GM21423 (cell line): ENCODE measurements at regions not wholly inside any gene's neighbourhood (a gene's known extent, or its start where the extent isn't known, plus 50 kb on each side); places are given as distances from the start of the nearest gene placed in this dataset.
"Not testable (repeated sequence)": the region's sequence is repeated elsewhere in the genome, so short reads cannot be mapped to it uniquely, and the experiment has no call there.

Experiments used
- ATAC-seq: cut with Tn5 transposase; IDR thresholded peaks from one replicate; pipeline ENCODE4 v1.9.1; 2021; ENCODE audit warnings: mild to moderate bottlenecking, moderate library complexity; ENCODE audit not compliant: unreplicated experiment

GRCh38 chr12:23141335-23141734, 516.4 kb downstream of the ETNK1 start:
- no peak for ATAC-seq

DNA sequence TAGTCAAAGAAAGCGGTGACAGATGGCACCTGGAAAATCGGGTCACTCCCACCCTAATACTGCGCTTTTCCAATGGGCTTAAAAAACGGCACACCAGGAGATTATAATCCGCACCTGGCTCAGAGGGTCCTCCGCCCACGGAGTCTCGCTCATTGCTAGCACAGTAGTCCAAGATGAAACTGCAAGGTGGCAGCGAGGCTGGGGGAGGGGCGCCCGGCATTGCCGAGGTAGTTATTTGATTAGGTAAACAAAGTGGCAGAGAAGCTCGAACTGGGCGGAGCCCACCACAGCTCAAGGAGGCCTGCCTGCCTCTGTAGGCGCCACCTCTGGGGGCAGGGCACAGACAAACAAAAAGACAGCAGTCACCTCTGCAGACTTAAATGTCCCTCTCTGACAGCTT, 521.1 kb downstream of the ETNK1 start:
- ATAC-seq: not testable (repeated sequence)

GRCh38 chr12:23168459-23168858, 543.5 kb downstream of the ETNK1 start:
- ATAC-seq: no peak

- no peak for ATAC-seq
These were observed 544.2 kb downstream of the ETNK1 start for GRCh38 chr12:23169012-23169695.

DNA sequence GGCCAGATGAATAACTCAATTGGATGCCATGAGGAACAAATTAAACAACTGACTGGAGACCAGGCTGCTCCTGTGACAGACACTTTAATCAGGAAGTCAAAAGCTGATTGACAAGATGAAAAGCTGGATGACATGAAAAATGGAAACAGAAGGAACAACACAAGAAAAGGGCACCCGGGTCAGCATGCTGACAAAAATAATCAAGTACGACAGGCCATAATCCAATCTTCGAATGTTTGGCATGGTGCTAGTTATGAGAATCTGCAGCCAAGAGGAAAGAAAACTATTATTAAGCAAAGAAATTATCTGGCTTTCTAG, 544.7 kb downstream of the ETNK1 start:
- no peak for ATAC-seq

DNA sequence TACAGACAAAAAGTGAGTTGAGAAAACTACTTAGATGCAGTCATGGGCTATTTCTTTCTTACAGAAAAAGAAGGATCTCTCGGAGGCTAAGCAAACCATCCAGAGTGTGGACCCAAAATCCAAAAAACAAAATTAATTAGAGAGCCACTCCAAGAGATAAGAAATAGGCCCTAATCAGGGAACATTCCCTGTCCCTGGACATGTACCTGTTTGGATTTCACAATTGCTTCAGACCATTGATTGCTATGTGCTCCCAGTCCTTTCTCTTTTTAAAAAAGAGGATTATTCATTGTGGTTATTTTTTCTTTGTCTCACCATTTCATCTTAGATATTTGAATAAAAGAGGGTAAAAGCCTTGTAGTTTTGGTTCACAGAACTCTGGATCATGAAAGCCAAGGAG, 549.9 kb downstream of the ETNK1 start:
- no peak for ATAC-seq

- ATAC-seq: no peak
These were observed 560.4 kb downstream of the ETNK1 start for GRCh38 chr12:23185346-23185745.

DNA sequence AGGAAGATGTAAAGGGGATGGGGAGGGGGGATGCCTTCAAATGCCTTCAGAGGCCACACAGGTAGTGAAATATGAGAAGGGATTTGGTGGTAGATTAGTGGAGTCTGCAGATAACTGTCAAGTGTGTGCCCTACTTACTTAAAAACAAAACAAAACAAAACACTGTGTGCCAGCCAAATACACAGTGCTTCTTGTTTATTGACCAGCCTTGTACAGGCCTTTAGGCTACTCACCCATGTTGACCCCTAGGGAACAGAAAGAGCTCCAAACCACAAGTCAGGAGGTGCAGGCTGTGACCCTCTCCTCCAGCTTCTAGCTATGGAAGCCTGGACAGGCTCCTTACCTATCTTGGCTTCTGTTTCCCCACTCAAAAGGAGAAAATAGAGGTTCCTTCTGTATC, 562.0 kb downstream of the ETNK1 start:
- no peak for ATAC-seq

- no peak for ATAC-seq
These were observed 568.6 kb downstream of the ETNK1 start for GRCh38 chr12:23193552-23193951.

- ATAC-seq: no peak
These were observed 572.3 kb downstream of the ETNK1 start for GRCh38 chr12:23197266-23197665.

DNA sequence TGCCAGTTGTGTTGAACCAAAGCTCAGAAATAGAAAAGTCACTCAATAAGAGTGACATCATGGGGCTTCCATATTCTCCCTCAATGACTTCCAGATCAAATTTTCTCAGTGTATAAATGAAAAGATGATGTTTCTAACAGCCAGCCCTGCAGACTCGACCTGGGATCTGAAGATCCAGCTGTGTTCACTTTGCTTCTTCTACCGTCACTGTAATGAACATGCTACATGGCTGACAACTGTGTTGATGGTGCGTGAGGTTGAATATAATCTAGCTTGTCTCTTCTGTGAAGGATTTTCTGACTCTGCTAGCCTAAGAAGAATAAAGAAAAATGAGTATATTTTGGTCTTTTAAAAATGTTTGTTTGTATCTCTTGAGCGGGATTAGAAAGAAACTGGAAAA, 577.8 kb downstream of the ETNK1 start:
- ATAC-seq: no peak

DNA sequence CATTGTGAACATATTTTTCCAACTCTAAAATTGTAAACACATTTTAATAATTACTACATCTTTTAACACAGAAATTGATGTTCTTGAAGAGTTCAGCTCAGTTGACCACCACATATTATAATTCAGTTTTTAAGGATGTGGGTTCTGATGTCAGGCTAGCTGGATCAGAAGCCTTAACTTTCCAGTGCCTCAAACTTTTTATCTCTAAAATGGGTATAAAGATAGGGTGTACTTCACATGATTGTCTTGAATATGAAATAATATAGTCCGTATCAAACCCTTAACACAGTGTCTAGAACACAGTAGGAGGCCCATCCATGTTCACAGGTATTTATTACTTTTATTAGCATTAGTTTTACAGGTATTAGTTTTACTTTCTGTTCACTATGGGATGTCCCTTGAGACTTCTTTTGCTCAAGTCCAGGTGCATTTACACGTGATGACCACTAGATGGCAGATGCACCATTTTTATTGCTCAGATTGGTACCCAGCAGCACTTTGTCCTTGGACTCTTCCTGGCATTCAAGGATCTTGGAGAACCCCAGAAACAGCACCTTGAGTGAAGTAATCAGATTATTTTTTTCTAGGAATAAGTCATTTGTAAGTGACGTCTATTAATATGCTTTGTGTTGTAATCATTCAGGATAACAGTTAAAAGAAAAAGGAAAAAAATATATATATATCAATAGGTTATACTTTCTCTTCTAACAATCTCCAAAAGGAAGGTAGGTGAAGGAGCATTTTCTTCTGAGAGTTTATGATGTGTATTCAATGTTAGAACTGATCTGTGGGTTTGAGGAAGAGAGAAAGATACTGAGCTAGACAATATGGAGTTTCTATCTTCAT, 580.2 kb downstream of the ETNK1 start:
- peak; percentile 82 for ATAC-seq

DNA sequence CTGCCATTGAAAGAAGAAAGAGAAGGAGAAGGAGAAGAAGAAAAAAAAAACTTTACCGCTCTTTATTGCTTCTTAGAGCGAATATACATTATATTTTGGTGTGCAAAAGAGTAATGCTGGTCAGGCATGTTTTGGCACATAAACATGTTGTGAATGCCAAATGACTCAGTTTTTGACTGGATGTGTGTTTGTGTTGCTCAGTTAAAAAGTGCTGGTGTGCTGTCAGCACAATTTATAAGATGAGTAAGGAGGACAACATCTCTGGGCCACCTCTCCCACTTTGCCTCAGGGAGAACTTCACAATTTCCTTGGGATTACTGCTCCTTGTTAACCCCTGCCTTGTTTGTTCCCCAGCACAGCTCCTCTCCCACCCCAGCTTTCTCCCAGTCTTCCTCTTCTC, 584.8 kb downstream of the ETNK1 start:
- ATAC-seq: no peak

GRCh38 chr12:23210573-23210972, 585.6 kb downstream of the ETNK1 start:
- ATAC-seq: no peak

DNA sequence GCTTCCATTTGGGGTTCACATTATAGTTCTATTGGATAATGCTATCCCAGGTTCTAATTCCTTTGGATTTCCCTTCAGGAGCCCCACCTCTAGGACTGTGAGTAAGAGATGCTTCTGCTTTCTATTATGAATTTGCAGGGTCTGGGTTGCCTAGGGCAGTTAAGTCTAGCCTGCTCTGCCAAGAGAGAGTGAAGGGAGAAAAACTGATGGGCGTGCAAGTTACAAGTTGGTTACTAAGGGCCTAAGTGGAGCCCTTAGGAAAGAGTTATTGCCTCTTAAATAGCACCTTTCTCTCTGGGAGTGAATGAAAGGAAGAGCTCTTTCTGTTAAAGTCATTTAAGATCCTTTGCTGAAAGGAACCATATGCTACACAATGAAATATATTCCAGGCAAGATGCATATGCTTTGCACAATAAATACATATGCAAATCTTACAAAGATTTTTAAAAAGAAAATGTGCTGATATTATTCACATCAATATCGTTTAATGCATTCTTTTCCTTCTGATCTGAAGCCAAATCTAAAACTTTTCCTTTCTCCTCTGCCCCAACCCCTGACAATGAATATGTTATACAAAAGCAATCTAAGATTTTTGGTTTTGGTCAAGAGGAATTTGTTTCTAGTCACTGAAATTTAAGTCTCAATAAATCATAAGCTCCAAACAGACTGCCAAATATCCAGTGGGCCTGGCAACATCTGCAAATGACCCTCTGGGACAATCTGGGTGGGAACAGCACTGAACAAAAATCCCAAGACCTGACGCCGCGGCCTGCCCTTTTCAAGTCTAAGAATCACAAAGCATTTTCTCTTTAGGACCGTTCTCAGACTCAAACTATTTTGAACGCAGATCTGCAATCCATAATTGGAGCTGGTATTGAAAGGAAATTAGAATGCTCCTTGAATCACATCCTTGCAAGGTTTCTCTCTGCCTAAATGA, 586.7 kb downstream of the ETNK1 start:
- ATAC-seq: no peak

GRCh38 chr12:23217158-23217557, 592.2 kb downstream of the ETNK1 start:
- ATAC-seq: no peak

DNA sequence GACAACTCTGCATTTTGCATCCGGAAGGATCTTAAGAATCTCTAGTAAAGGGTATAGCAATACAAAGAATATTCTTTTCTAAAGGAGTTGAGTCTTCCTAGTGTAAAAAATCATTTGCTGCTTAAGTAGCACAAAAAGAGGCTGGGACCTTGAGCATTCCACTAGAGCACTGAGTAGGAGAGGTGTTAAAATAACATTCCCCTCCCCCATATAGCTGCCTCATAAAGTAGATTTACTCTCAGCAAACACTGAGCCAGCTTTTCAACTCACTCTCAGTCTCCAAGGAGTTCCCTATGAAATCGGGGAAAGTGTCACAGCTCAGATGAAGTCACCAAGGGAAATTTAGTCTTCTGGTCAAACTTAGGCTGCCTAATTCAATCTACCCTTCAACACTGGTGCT, 592.7 kb downstream of the ETNK1 start:
- ATAC-seq: no peak

GRCh38 chr12:23221066-23221465, 596.1 kb downstream of the ETNK1 start:
- no peak for ATAC-seq

GRCh38 chr12:23221926-23222325, 597.0 kb downstream of the ETNK1 start:
- no peak for ATAC-seq

DNA sequence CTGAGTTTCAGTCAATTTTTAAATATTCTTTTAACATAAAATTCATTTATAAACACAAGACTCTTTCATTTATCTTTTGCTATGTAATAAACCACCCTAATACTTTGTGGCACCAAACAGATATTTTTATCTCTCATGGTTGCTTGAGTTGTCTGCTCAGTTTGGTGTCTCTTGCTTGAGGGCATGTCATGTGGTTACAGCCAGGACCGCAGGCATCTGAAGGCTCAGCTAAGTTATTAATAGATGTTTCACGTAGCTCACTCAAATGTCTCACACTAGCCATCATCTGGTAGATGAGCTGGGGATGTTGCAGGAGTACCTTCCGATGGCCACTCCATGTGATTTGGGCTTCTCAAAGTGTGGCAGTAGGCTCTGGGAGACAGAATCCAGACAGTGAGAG, 597.8 kb downstream of the ETNK1 start:
- ATAC-seq: no peak

DNA sequence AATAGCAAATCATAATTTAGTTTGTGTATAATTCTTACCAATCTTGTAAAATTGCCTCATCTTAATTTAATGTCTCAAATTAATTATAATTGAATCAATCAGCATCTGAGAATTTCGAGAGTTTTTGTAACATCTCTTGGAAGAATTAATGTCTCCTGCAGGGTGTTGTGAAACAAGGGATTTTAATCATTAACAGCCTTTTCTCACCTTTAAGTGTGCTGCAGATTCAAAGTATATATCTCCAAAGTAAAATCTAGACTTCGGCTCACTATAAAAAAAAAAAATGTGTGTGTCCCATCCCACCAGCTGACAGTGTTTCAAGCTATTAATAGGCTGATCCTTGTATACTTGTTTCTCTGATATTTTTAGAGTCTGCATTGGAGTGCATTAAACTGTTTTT, 603.1 kb downstream of the ETNK1 start:
- ATAC-seq: no peak

DNA sequence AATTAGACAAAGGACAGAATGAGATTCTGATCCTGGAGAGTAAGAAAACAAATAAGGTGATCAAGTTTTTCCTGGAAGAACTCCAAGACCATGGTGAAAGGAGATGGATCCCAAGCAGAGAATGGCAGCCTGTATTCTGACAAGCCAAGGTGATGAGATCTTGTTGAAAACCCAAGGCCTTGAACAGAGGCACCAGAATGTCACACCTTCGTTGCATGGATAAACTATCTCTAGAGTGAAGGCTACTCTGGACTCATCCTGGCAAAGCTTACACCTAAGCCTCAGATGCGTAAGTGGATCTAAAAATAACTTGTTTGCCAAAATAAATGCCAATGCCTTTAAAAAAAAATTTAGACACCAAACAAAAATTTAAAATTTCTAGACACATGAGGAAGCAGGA, 605.9 kb downstream of the ETNK1 start:
- no peak for ATAC-seq
